IMR-90 (cell line): ENCODE measurements at regions not wholly inside any gene's neighbourhood (a gene's known extent, or its start where the extent isn't known, plus 50 kb on each side); places are given as distances from the start of the nearest gene placed in this dataset.

ENCODE experiments used
- ATAC-seq: fragments of 200-7000 bp; cut with Tn5 transposase; 2 replicates; pipeline ENCODE4 v1.9.1; 2020; ENCODE audit warnings: low read depth, mild to moderate bottlenecking, moderate library complexity
- BruUV-seq: library from RNA; stranded (reverse); fragments of 400-500 nt; replicated peaks from 2 replicates; lab custom pipeline; 2021; lab: Mats Ljungman, UMichigan
- CTCF ChIA-PET: fragments of 300-600 bp; formaldehyde crosslinking; extraction: SDS; loops from one replicate; lab custom pipeline; 2021; ENCODE audit warnings: antibody characterized with exemption; lab: Yijun Ruan, JAX
- POLR2A ChIA-PET: fragments of 300-600 bp; sonication (Branson Sonifier 250); formaldehyde crosslinking; loops from one replicate; lab custom pipeline; 2022; ENCODE audit warnings: antibody characterized with exemption; ENCODE audit not compliant: unreplicated experiment; lab: Charles Lee
- DNase-seq: peaks from one replicate; pipeline ENCODE4 v3.0.0; 2013
- H2AFZ ChIP-seq: replicated peaks from 2 replicates; pipeline ENCODE3; 2013; ENCODE audit warnings: low read length, mild to moderate bottlenecking; ENCODE audit not compliant: poor library complexity
- H2AK5ac ChIP-seq: 2 replicates; pipeline ENCODE4 v1.6.1; 2013; ENCODE audit warnings: low read depth, low read length, inconsistent platforms
- H2AK9ac ChIP-seq: replicated peaks from 2 replicates; pipeline ENCODE3; 2013; ENCODE audit warnings: mild to moderate bottlenecking, low read depth, low read length, moderate library complexity; ENCODE audit not compliant: poor library complexity
- H2BK120ac ChIP-seq: 2 replicates; pipeline ENCODE4 v1.6.1; 2013; ENCODE audit warnings: low read depth, low read length, inconsistent platforms
- H2BK15ac ChIP-seq: 3 replicates; pipeline ENCODE4 v1.6.1; 2013; ENCODE audit warnings: low read depth, low read length, inconsistent platforms
- H2BK20ac ChIP-seq: 2 replicates; pipeline ENCODE4 v1.6.1; 2013; ENCODE audit warnings: low read depth, mild to moderate bottlenecking, inconsistent platforms, low read length, moderate library complexity
- H2BK5ac ChIP-seq: 2 replicates; pipeline ENCODE4 v1.6.1; 2013; ENCODE audit warnings: mild to moderate bottlenecking, low read depth, low read length, inconsistent platforms; ENCODE audit not compliant: poor library complexity, severe bottlenecking
- H3K14ac ChIP-seq: replicated peaks from 2 replicates; pipeline ENCODE4 v1.6.1; 2013; ENCODE audit warnings: low read depth, low read length, inconsistent platforms
- H3K18ac ChIP-seq: 2 replicates; pipeline ENCODE4 v1.6.1; 2013; ENCODE audit warnings: low read depth, low read length, control low read depth
- H3K23ac ChIP-seq: 2 replicates; pipeline ENCODE4 v1.6.1; 2013; ENCODE audit warnings: low read depth, low read length, inconsistent platforms
- H3K27ac ChIP-seq: 2 replicates; pipeline ENCODE4 v1.5.1; 2013; ENCODE audit warnings: mild to moderate bottlenecking, control low read depth, low read length; ENCODE audit not compliant: insufficient read depth
- H3K27me3 ChIP-seq: 2 replicates; pipeline ENCODE4 v1.6.1; 2013; ENCODE audit warnings: low read length; ENCODE audit not compliant: control insufficient read depth, insufficient read depth
- H3K36me3 ChIP-seq: 2 replicates; pipeline ENCODE4 v1.6.1; 2013; ENCODE audit warnings: low read length, mixed read lengths; ENCODE audit not compliant: control insufficient read depth, insufficient read depth
- H3K4ac ChIP-seq: 2 replicates; pipeline ENCODE4 v1.6.1; 2013; ENCODE audit warnings: low read depth, low read length, inconsistent platforms
- H3K4me1 ChIP-seq: 2 replicates; pipeline ENCODE4 v1.6.1; 2013; ENCODE audit warnings: low read length, mixed read lengths; ENCODE audit not compliant: control insufficient read depth, insufficient read depth
- H3K4me2 ChIP-seq: 2 replicates; pipeline ENCODE4 v1.6.1; 2013; ENCODE audit warnings: low read depth, mild to moderate bottlenecking, control low read depth, low read length, moderate library complexity
- H3K4me3 ChIP-seq: 2 replicates; pipeline ENCODE4 v1.5.1; 2013; ENCODE audit warnings: low read depth, mild to moderate bottlenecking, control low read depth, low read length, moderate library complexity; ENCODE audit not compliant: insufficient read depth
- H3K56ac ChIP-seq: 2 replicates; pipeline ENCODE4 v1.6.1; 2013; ENCODE audit warnings: low read length, inconsistent platforms; ENCODE audit not compliant: insufficient read depth; ENCODE audit errors: extremely low read depth
- H3K79me1 ChIP-seq, 2 experiments: 2 replicates each; pipeline ENCODE4 v1.6.1; 2013; ENCODE audit warnings: low read length in 2 of 2, inconsistent platforms in 1 of 2, low read depth in 1 of 2
- H3K9ac ChIP-seq: 2 replicates; pipeline ENCODE4 v1.6.1; 2013; ENCODE audit warnings: low read depth, low read length, control low read depth
- H3K9me1 ChIP-seq: 2 replicates; pipeline ENCODE4 v1.6.1; 2013; ENCODE audit warnings: low read length, inconsistent platforms; ENCODE audit not compliant: insufficient read depth
- H3K9me3 ChIP-seq: 2 replicates; pipeline ENCODE4 v1.6.1; 2013; ENCODE audit warnings: low read length; ENCODE audit not compliant: control insufficient read depth, insufficient read depth
- H4K20me1 ChIP-seq: 2 replicates; pipeline ENCODE4 v1.6.1; 2013; ENCODE audit warnings: low read length, inconsistent platforms; ENCODE audit not compliant: insufficient read depth
- H4K5ac ChIP-seq: 2 replicates; pipeline ENCODE4 v1.6.1; 2013; ENCODE audit warnings: mild to moderate bottlenecking, low read depth, low read length, control low read depth
- H4K8ac ChIP-seq, 2 experiments: 2 replicates each; pipeline ENCODE4 v1.6.1; 2013; ENCODE audit warnings: low read depth in 2 of 2, low read length in 2 of 2, control low read depth in 1 of 2, inconsistent platforms in 1 of 2
- H4K91ac ChIP-seq: 2 replicates; pipeline ENCODE4 v1.6.1; 2013; ENCODE audit warnings: low read depth, low read length, inconsistent platforms; ENCODE audit not compliant: insufficient read depth
- RFX5 ChIP-seq: IDR thresholded peaks from 2 replicates; pipeline ENCODE4 v1.8.0; 2012; ENCODE audit warnings: low read depth, mild to moderate bottlenecking, low read length, moderate library complexity
- WGBS, 2 experiments: methylation state at CpG; one replicate each; pipeline versions ENCODE4 v1.1.5 to v1.1.7; 2013; ENCODE audit warnings: missing lambda C conversion rate in 2 of 2; ENCODE audit not compliant: insufficient read length in 1 of 2; ENCODE audit errors: extremely low coverage in 2 of 2; 5-methylcytosine and 5-hydroxymethylcytosine counted together
- dilution Hi-C: fragments of 300-500 bp; cut with HindIII; formaldehyde crosslinking; loops from one replicate; pipeline ENCODE4 v1.14.3; 2018; ENCODE audit warnings: low sequenced_read_pairs; ENCODE audit not compliant: unreplicated experiment
- in situ Hi-C: fragments of 300-500 bp; cut with MboI; formaldehyde crosslinking; loops from 3 replicates; pipeline ENCODE4 v1.14.3; 2019; ENCODE audit warnings: low sequenced_read_pairs, inconsistent platforms, mixed read lengths
- intact Hi-C: fragments of 100-400 bp; cut with micrococcal nuclease; formaldehyde crosslinking; loops from 2 replicates; pipeline ENCODE4 v1.10.0; 2022
- TF ChIP-seq, protein P1 (sequence below): fragments of 150-350 bp; IDR thresholded peaks from 2 replicates; pipeline ENCODE4 v1.6.1; 2017; ENCODE audit warnings: mild to moderate bottlenecking, antibody characterized with exemption, low read length, low read depth

GRCh38 chr3:13718000-13718399, 161.9 kb downstream of the WNT7A start:
- Histone ChIP-seq H3K4me3 (no peak overlapping the region), H2AK5ac (no peak overlapping the region), H3K56ac (no peak overlapping the region), H3K36me3 (no peaks in the 10 kb centered on the region), H3K27ac (no peak overlapping the region), H3K27me3 (no peaks in the 10 kb centered on the region), H3K4ac (no peak overlapping the region), H3K9me1 (no peaks in the 10 kb centered on the region), H2BK120ac (no peak overlapping the region), H4K91ac (no peak overlapping the region), H3K23ac (no peak overlapping the region), H4K8ac (no peak overlapping the region), H3K18ac (no peak overlapping the region), H4K5ac (no peak overlapping the region), H3K9ac (no peak overlapping the region), H3K14ac (no peak overlapping the region), H3K4me2 (no peak overlapping the region), H2AFZ (no peak overlapping the region), H2BK20ac (no peak overlapping the region), H3K4me1 (no peaks in the 10 kb centered on the region), H2AK9ac (no peak overlapping the region), H4K20me1 (no peaks in the 10 kb centered on the region), H2BK5ac (no peak overlapping the region), H3K9me3 (peaks cover 4% of the 10 kb centered on the region; the same call in 1 of the 2 replicates), H2BK15ac (no peak overlapping the region), H3K79me1 (no peaks in the 10 kb centered on the region)
- ATAC-seq (no peak), DNase-seq (no peak)
- BruUV-seq = no TSS peak
- no peak for TF ChIP-seq RFX5
- TF ChIP-seq, protein P1, sequence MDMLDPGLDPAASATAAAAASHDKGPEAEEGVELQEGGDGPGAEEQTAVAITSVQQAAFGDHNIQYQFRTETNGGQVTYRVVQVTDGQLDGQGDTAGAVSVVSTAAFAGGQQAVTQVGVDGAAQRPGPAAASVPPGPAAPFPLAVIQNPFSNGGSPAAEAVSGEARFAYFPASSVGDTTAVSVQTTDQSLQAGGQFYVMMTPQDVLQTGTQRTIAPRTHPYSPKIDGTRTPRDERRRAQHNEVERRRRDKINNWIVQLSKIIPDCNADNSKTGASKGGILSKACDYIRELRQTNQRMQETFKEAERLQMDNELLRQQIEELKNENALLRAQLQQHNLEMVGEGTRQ = no peak
- WGBS, 2 experiments = no CpG with 5 or more reads among the region's 2 CpGs
- in situ Hi-C loops (no loop called here), dilution Hi-C loops (no loop called here), intact Hi-C loops (no loop called here)
- ChIA-PET CTCF (no interaction called here), POLR2A (no interaction called here)
